ENCODE measurements at regions not wholly inside any gene's neighbourhood (a gene's known extent, or its start where the extent isn't known, plus 50 kb on each side); places are given as distances from the start of the nearest gene placed in this dataset.

- no peak for DNase-seq
Measured at GRCh38 chr2:150606380-150607060, 119.1 kb upstream of the RND3 start.

- DNase-seq: no peak
Measured at GRCh38 chr2:150605664-150606063, 118.2 kb upstream of the RND3 start.

GRCh38 chr2:150601280-150602038 lies 114.0 kb upstream of the RND3 start:
- no peak for DNase-seq

- no peak for DNase-seq
Measured at GRCh38 chr2:150599889-150600288, 112.4 kb upstream of the RND3 start.

GRCh38 chr2:150598383-150598782 lies 110.9 kb upstream of the RND3 start:
- peak in 1 of 2 experiments; percentile 44 for DNase-seq

- no peak for DNase-seq
Measured at GRCh38 chr2:150595803-150596470, 108.5 kb upstream of the RND3 start.

- DNase-seq: no peak
Measured at GRCh38 chr2:150594299-150594698, 106.8 kb upstream of the RND3 start.

GRCh38 chr2:150591496-150592285 lies 104.2 kb upstream of the RND3 start:
- DNase-seq: no peak

GRCh38 chr2:150589681-150590080 lies 102.2 kb upstream of the RND3 start:
- no peak for DNase-seq

- no peak for DNase-seq
Measured at GRCh38 chr2:150588506-150588870, 101.0 kb upstream of the RND3 start.

GRCh38 chr2:150587547-150588505 lies 100.4 kb upstream of the RND3 start:
- no peak for DNase-seq

- no peak for DNase-seq
Measured at GRCh38 chr2:150586858-150587257, 99.4 kb upstream of the RND3 start.

- no peak for DNase-seq
Measured at GRCh38 chr2:150585221-150585971, 97.9 kb upstream of the RND3 start.

GRCh38 chr2:150584081-150584480 lies 96.6 kb upstream of the RND3 start:
- no peak for DNase-seq

- DNase-seq: no peak
Measured at GRCh38 chr2:150581717-150582472, 94.4 kb upstream of the RND3 start.

GRCh38 chr2:150578481-150578880 lies 91.0 kb upstream of the RND3 start:
- DNase-seq: no peak

- DNase-seq: no peak
Measured at GRCh38 chr2:150575861-150576260, 88.4 kb upstream of the RND3 start.

- DNase-seq: no peak
Measured at GRCh38 chr2:150572961-150573395, 85.5 kb upstream of the RND3 start.

GRCh38 chr2:150572194-150572766 lies 84.8 kb upstream of the RND3 start:
- no peak for DNase-seq

- no peak for DNase-seq
Measured at GRCh38 chr2:150571121-150571520, 83.7 kb upstream of the RND3 start.
